IMR-90 (cell line): ENCODE measurements at regions not wholly inside any gene's neighbourhood (a gene's known extent, or its start where the extent isn't known, plus 50 kb on each side); places are given as distances from the start of the nearest gene placed in this dataset.

Source experiments
- ATAC-seq: fragments of 200-7000 bp; cut with Tn5 transposase; 2 replicates; pipeline ENCODE4 v1.9.1; 2020; ENCODE audit warnings: low read depth, mild to moderate bottlenecking, moderate library complexity
- BruUV-seq: library from RNA; stranded (reverse); fragments of 400-500 nt; replicated peaks from 2 replicates; lab custom pipeline; 2021; lab: Mats Ljungman, UMichigan
- CTCF ChIA-PET: fragments of 300-600 bp; formaldehyde crosslinking; extraction: SDS; loops from one replicate; lab custom pipeline; 2021; ENCODE audit warnings: antibody characterized with exemption; lab: Yijun Ruan, JAX
- POLR2A ChIA-PET: fragments of 300-600 bp; sonication (Branson Sonifier 250); formaldehyde crosslinking; loops from one replicate; lab custom pipeline; 2022; ENCODE audit warnings: antibody characterized with exemption; ENCODE audit not compliant: unreplicated experiment; lab: Charles Lee
- DNase-seq: peaks from one replicate; pipeline ENCODE4 v3.0.0; 2013
- H2AFZ ChIP-seq: replicated peaks from 2 replicates; pipeline ENCODE3; 2013; ENCODE audit warnings: low read length, mild to moderate bottlenecking; ENCODE audit not compliant: poor library complexity
- H2AK5ac ChIP-seq: 2 replicates; pipeline ENCODE4 v1.6.1; 2013; ENCODE audit warnings: low read depth, low read length, inconsistent platforms
- H2AK9ac ChIP-seq: replicated peaks from 2 replicates; pipeline ENCODE3; 2013; ENCODE audit warnings: mild to moderate bottlenecking, low read depth, low read length, moderate library complexity; ENCODE audit not compliant: poor library complexity
- H2BK120ac ChIP-seq: 2 replicates; pipeline ENCODE4 v1.6.1; 2013; ENCODE audit warnings: low read depth, low read length, inconsistent platforms
- H2BK15ac ChIP-seq: 3 replicates; pipeline ENCODE4 v1.6.1; 2013; ENCODE audit warnings: low read depth, low read length, inconsistent platforms
- H2BK20ac ChIP-seq: 2 replicates; pipeline ENCODE4 v1.6.1; 2013; ENCODE audit warnings: low read depth, mild to moderate bottlenecking, inconsistent platforms, low read length, moderate library complexity
- H2BK5ac ChIP-seq: 2 replicates; pipeline ENCODE4 v1.6.1; 2013; ENCODE audit warnings: mild to moderate bottlenecking, low read depth, low read length, inconsistent platforms; ENCODE audit not compliant: poor library complexity, severe bottlenecking
- H3K14ac ChIP-seq: replicated peaks from 2 replicates; pipeline ENCODE4 v1.6.1; 2013; ENCODE audit warnings: low read depth, low read length, inconsistent platforms
- H3K18ac ChIP-seq: 2 replicates; pipeline ENCODE4 v1.6.1; 2013; ENCODE audit warnings: low read depth, low read length, control low read depth
- H3K23ac ChIP-seq: 2 replicates; pipeline ENCODE4 v1.6.1; 2013; ENCODE audit warnings: low read depth, low read length, inconsistent platforms
- H3K27ac ChIP-seq: 2 replicates; pipeline ENCODE4 v1.5.1; 2013; ENCODE audit warnings: mild to moderate bottlenecking, control low read depth, low read length; ENCODE audit not compliant: insufficient read depth
- H3K27me3 ChIP-seq: 2 replicates; pipeline ENCODE4 v1.6.1; 2013; ENCODE audit warnings: low read length; ENCODE audit not compliant: control insufficient read depth, insufficient read depth
- H3K36me3 ChIP-seq: 2 replicates; pipeline ENCODE4 v1.6.1; 2013; ENCODE audit warnings: low read length, mixed read lengths; ENCODE audit not compliant: control insufficient read depth, insufficient read depth
- H3K4ac ChIP-seq: 2 replicates; pipeline ENCODE4 v1.6.1; 2013; ENCODE audit warnings: low read depth, low read length, inconsistent platforms
- H3K4me1 ChIP-seq: 2 replicates; pipeline ENCODE4 v1.6.1; 2013; ENCODE audit warnings: low read length, mixed read lengths; ENCODE audit not compliant: control insufficient read depth, insufficient read depth
- H3K4me2 ChIP-seq: 2 replicates; pipeline ENCODE4 v1.6.1; 2013; ENCODE audit warnings: low read depth, mild to moderate bottlenecking, control low read depth, low read length, moderate library complexity
- H3K4me3 ChIP-seq: 2 replicates; pipeline ENCODE4 v1.5.1; 2013; ENCODE audit warnings: low read depth, mild to moderate bottlenecking, control low read depth, low read length, moderate library complexity; ENCODE audit not compliant: insufficient read depth
- H3K56ac ChIP-seq: 2 replicates; pipeline ENCODE4 v1.6.1; 2013; ENCODE audit warnings: low read length, inconsistent platforms; ENCODE audit not compliant: insufficient read depth; ENCODE audit errors: extremely low read depth
- H3K79me1 ChIP-seq, 2 experiments: 2 replicates each; pipeline ENCODE4 v1.6.1; 2013; ENCODE audit warnings: low read length in 2 of 2, inconsistent platforms in 1 of 2, low read depth in 1 of 2
- H3K9ac ChIP-seq: 2 replicates; pipeline ENCODE4 v1.6.1; 2013; ENCODE audit warnings: low read depth, low read length, control low read depth
- H3K9me1 ChIP-seq: 2 replicates; pipeline ENCODE4 v1.6.1; 2013; ENCODE audit warnings: low read length, inconsistent platforms; ENCODE audit not compliant: insufficient read depth
- H3K9me3 ChIP-seq: 2 replicates; pipeline ENCODE4 v1.6.1; 2013; ENCODE audit warnings: low read length; ENCODE audit not compliant: control insufficient read depth, insufficient read depth
- H4K20me1 ChIP-seq: 2 replicates; pipeline ENCODE4 v1.6.1; 2013; ENCODE audit warnings: low read length, inconsistent platforms; ENCODE audit not compliant: insufficient read depth
- H4K5ac ChIP-seq: 2 replicates; pipeline ENCODE4 v1.6.1; 2013; ENCODE audit warnings: mild to moderate bottlenecking, low read depth, low read length, control low read depth
- H4K8ac ChIP-seq, 2 experiments: 2 replicates each; pipeline ENCODE4 v1.6.1; 2013; ENCODE audit warnings: low read depth in 2 of 2, low read length in 2 of 2, control low read depth in 1 of 2, inconsistent platforms in 1 of 2
- H4K91ac ChIP-seq: 2 replicates; pipeline ENCODE4 v1.6.1; 2013; ENCODE audit warnings: low read depth, low read length, inconsistent platforms; ENCODE audit not compliant: insufficient read depth
- BHLHE40 ChIP-seq: fragments of 150-350 bp; IDR thresholded peaks from 2 replicates; pipeline ENCODE4 v1.6.1; 2016; ENCODE audit warnings: mild to moderate bottlenecking, low read depth, low read length
- CEBPB ChIP-seq: IDR thresholded peaks from 2 replicates; pipeline ENCODE4 v1.6.1; 2012; ENCODE audit warnings: low read depth, low read length, improper control_type of control experiment
- CHD1 ChIP-seq: IDR thresholded peaks from 2 replicates; pipeline ENCODE4 v1.6.1; 2012; ENCODE audit warnings: low read depth, low read length, improper control_type of control experiment
- FOS ChIP-seq: fragments of 150-350 bp; IDR thresholded peaks from 2 replicates; pipeline ENCODE4 v1.6.1; 2016; ENCODE audit warnings: low read depth, low read length
- MAFK ChIP-seq: IDR thresholded peaks from 2 replicates; pipeline ENCODE4 v1.6.1; 2012; ENCODE audit warnings: low read depth, low read length, improper control_type of control experiment
- MAZ ChIP-seq: IDR thresholded peaks from 2 replicates; pipeline ENCODE4 v1.6.1; 2012; ENCODE audit warnings: low read depth, mild to moderate bottlenecking, low read length, improper control_type of control experiment, moderate library complexity, borderline replicate concordance
- MXI1 ChIP-seq: IDR thresholded peaks from 2 replicates; pipeline ENCODE4 v1.6.1; 2012; ENCODE audit warnings: low read depth, mild to moderate bottlenecking, low read length, moderate library complexity, borderline replicate concordance
- NFE2L2 ChIP-seq: fragments of 150-350 bp; IDR thresholded peaks from 2 replicates; pipeline ENCODE4 v1.6.1; 2016; ENCODE audit warnings: low read depth, mild to moderate bottlenecking, low read length
- POLR2A ChIP-seq: IDR thresholded peaks from 2 replicates; pipeline ENCODE4 v1.6.1; 2012; ENCODE audit warnings: mild to moderate bottlenecking, low read depth, low read length
- RAD21 ChIP-seq: IDR thresholded peaks from 2 replicates; pipeline ENCODE4 v1.6.1; 2012; ENCODE audit warnings: low read length, improper control_type of control experiment
- RCOR1 ChIP-seq: IDR thresholded peaks from 2 replicates; pipeline ENCODE4 v1.6.1; 2012; ENCODE audit warnings: mild to moderate bottlenecking, low read length, improper control_type of control experiment; ENCODE audit not compliant: insufficient replicate concordance
- RFX5 ChIP-seq: IDR thresholded peaks from 2 replicates; pipeline ENCODE4 v1.8.0; 2012; ENCODE audit warnings: low read depth, mild to moderate bottlenecking, low read length, moderate library complexity
- SMC3 ChIP-seq: fragments of 150-350 bp; IDR thresholded peaks from 2 replicates; pipeline ENCODE4 v1.6.1; 2016; ENCODE audit warnings: low read depth, mild to moderate bottlenecking, antibody characterized with exemption, low read length, moderate library complexity
- dilution Hi-C: fragments of 300-500 bp; cut with HindIII; formaldehyde crosslinking; loops from one replicate; pipeline ENCODE4 v1.14.3; 2018; ENCODE audit warnings: low sequenced_read_pairs; ENCODE audit not compliant: unreplicated experiment
- in situ Hi-C: fragments of 300-500 bp; cut with MboI; formaldehyde crosslinking; loops from 3 replicates; pipeline ENCODE4 v1.14.3; 2019; ENCODE audit warnings: low sequenced_read_pairs, inconsistent platforms, mixed read lengths
- intact Hi-C: fragments of 100-400 bp; cut with micrococcal nuclease; formaldehyde crosslinking; loops from 2 replicates; pipeline ENCODE4 v1.10.0; 2022
- TF ChIP-seq, protein P1 (sequence below): conservative IDR thresholded peaks from 2 replicates; pipeline ENCODE4 v1.5.1; 2012; ENCODE audit warnings: mild to moderate bottlenecking, low read depth, low read length, improper control_type of control experiment
- TF ChIP-seq, protein P2 (sequence below): fragments of 150-350 bp; IDR thresholded peaks from 2 replicates; pipeline ENCODE4 v1.6.1; 2017; ENCODE audit warnings: mild to moderate bottlenecking, antibody characterized with exemption, low read length, low read depth
- TF ChIP-seq, protein P3 (sequence below): fragments of 150-350 bp; IDR thresholded peaks from 2 replicates; pipeline ENCODE4 v1.6.1; 2016; ENCODE audit warnings: low read depth, mild to moderate bottlenecking, low read length, moderate library complexity, borderline replicate concordance

DNA sequence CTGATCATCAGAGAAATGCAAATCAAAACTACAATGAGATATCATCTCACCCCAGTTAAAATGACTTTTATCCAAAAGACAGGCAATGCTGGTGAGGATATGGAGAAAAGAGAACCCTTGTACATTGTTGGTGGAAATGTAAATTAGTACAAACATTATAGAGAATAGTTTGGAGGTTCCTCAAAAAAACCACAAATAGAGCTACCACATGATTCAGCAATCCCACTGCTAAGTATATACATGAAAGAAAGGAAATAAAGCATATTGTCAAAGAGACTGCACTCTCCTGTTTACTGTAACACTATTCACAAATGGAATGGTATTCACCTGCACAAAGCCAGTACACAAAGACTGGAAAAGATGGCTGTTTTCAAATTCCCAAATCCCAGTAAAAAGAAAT is 1233.7 kb downstream of the PCDH17 start:
- H3K4me2 ChIP-seq, result no peak overlapping the region
- in situ Hi-C loops, result no loop called here

More for the DNA sequence above, 1233.7 kb downstream of the PCDH17 start:
- Histone ChIP-seq H4K20me1 (no peaks in the 10 kb centered on the region), H3K27ac (no peak overlapping the region), H3K79me1 (no peaks in the 10 kb centered on the region), H3K4me1 (no peaks in the 10 kb centered on the region), H2AK9ac (no peak overlapping the region), H2BK5ac (no peak overlapping the region), H3K36me3 (no peaks in the 10 kb centered on the region), H2AFZ (no peak overlapping the region), H4K91ac (no peak overlapping the region), H3K14ac (no peak overlapping the region), H3K4ac (no peak overlapping the region), H2BK120ac (no peak overlapping the region), H4K8ac (no peak overlapping the region), H3K9me1 (no peaks in the 10 kb centered on the region), H2AK5ac (no peak overlapping the region), H3K56ac (no peak overlapping the region), H3K4me3 (no peak overlapping the region), H3K23ac (no peak overlapping the region), H3K9ac (no peak overlapping the region), H3K27me3 (no peaks in the 10 kb centered on the region), H4K5ac (no peak overlapping the region), H2BK15ac (no peak overlapping the region), H2BK20ac (no peak overlapping the region), H3K9me3 (peaks cover 5% of the 10 kb centered on the region; the same call in 1 of the 2 replicates), H3K18ac (no peak overlapping the region)
- dilution Hi-C loops (no loop called here), intact Hi-C loops (no loop called here)
- TF ChIP-seq RAD21 (no peak), CEBPB (no peak), NFE2L2 (no peak), RCOR1 (no peak), RFX5 (no peak), MAZ (no peak), BHLHE40 (no peak), POLR2A (no peak), MAFK (no peak), FOS (no peak), CHD1 (no peak), SMC3 (no peak), MXI1 (no peak)
- TF ChIP-seq, protein P1, sequence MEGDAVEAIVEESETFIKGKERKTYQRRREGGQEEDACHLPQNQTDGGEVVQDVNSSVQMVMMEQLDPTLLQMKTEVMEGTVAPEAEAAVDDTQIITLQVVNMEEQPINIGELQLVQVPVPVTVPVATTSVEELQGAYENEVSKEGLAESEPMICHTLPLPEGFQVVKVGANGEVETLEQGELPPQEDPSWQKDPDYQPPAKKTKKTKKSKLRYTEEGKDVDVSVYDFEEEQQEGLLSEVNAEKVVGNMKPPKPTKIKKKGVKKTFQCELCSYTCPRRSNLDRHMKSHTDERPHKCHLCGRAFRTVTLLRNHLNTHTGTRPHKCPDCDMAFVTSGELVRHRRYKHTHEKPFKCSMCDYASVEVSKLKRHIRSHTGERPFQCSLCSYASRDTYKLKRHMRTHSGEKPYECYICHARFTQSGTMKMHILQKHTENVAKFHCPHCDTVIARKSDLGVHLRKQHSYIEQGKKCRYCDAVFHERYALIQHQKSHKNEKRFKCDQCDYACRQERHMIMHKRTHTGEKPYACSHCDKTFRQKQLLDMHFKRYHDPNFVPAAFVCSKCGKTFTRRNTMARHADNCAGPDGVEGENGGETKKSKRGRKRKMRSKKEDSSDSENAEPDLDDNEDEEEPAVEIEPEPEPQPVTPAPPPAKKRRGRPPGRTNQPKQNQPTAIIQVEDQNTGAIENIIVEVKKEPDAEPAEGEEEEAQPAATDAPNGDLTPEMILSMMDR, result no peak
- TF ChIP-seq, protein P2, sequence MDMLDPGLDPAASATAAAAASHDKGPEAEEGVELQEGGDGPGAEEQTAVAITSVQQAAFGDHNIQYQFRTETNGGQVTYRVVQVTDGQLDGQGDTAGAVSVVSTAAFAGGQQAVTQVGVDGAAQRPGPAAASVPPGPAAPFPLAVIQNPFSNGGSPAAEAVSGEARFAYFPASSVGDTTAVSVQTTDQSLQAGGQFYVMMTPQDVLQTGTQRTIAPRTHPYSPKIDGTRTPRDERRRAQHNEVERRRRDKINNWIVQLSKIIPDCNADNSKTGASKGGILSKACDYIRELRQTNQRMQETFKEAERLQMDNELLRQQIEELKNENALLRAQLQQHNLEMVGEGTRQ, result no peak
- TF ChIP-seq, protein P3, sequence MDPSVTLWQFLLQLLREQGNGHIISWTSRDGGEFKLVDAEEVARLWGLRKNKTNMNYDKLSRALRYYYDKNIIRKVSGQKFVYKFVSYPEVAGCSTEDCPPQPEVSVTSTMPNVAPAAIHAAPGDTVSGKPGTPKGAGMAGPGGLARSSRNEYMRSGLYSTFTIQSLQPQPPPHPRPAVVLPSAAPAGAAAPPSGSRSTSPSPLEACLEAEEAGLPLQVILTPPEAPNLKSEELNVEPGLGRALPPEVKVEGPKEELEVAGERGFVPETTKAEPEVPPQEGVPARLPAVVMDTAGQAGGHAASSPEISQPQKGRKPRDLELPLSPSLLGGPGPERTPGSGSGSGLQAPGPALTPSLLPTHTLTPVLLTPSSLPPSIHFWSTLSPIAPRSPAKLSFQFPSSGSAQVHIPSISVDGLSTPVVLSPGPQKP, result no peak
- ATAC-seq, result no peak
- no peak for DNase-seq
- no TSS peak for BruUV-seq
- POLR2A ChIA-PET, result no interaction called here
- CTCF ChIA-PET, result no interaction called here
